GM10266 (cell line): ENCODE measurements at regions not wholly inside any gene's neighbourhood (a gene's known extent, or its start where the extent isn't known, plus 50 kb on each side); places are given as distances from the start of the nearest gene placed in this dataset.

Experiments
- DNase-seq: peaks from one replicate; pipeline ENCODE4 v3.0.0; 2012; ENCODE audit errors: extremely low spot score
- CTCF ChIP-seq: IDR thresholded peaks from 2 replicates; pipeline ENCODE4 v1.5.1; 2012; ENCODE audit warnings: mild to moderate bottlenecking, low read depth; ENCODE audit not compliant: control insufficient read depth, insufficient read depth; ENCODE audit errors: missing control alignments

GRCh38 chr20:43316271-43316670, 126.6 kb upstream of the PTPRT start:
- DNase-seq, result no peak
- no peak for TF ChIP-seq CTCF

GRCh38 chr20:43309266-43309665, 119.6 kb upstream of the PTPRT start:
- DNase-seq, result no peak
- TF ChIP-seq CTCF, result no peak

GRCh38 chr20:43306837-43307236, 117.1 kb upstream of the PTPRT start:
- no peak for DNase-seq
- no peak for TF ChIP-seq CTCF

GRCh38 chr20:43305749-43306148, 116.0 kb upstream of the PTPRT start:
- no peak for DNase-seq
- no peak for TF ChIP-seq CTCF

- no peak for TF ChIP-seq CTCF
- DNase-seq, result no peak
Measured at GRCh38 chr20:43304598-43304997, 114.9 kb upstream of the PTPRT start.

GRCh38 chr20:43302936-43303335, 113.2 kb upstream of the PTPRT start:
- no peak for TF ChIP-seq CTCF
- DNase-seq, result no peak

GRCh38 chr20:43300901-43301300, 111.2 kb upstream of the PTPRT start:
- TF ChIP-seq CTCF, result no peak
- no peak for DNase-seq

- TF ChIP-seq CTCF, result no peak
- no peak for DNase-seq
Measured at GRCh38 chr20:43295781-43296180, 106.1 kb upstream of the PTPRT start.
